GM21360 (cell line): ENCODE measurements at regions not wholly inside any gene's neighbourhood (a gene's known extent, or its start where the extent isn't known, plus 50 kb on each side); places are given as distances from the start of the nearest gene placed in this dataset.

Experiments used
- ATAC-seq: cut with Tn5 transposase; IDR thresholded peaks from one replicate; pipeline ENCODE4 v1.9.1; 2021; ENCODE audit warnings: mild to moderate bottlenecking, moderate library complexity; ENCODE audit not compliant: unreplicated experiment

DNA sequence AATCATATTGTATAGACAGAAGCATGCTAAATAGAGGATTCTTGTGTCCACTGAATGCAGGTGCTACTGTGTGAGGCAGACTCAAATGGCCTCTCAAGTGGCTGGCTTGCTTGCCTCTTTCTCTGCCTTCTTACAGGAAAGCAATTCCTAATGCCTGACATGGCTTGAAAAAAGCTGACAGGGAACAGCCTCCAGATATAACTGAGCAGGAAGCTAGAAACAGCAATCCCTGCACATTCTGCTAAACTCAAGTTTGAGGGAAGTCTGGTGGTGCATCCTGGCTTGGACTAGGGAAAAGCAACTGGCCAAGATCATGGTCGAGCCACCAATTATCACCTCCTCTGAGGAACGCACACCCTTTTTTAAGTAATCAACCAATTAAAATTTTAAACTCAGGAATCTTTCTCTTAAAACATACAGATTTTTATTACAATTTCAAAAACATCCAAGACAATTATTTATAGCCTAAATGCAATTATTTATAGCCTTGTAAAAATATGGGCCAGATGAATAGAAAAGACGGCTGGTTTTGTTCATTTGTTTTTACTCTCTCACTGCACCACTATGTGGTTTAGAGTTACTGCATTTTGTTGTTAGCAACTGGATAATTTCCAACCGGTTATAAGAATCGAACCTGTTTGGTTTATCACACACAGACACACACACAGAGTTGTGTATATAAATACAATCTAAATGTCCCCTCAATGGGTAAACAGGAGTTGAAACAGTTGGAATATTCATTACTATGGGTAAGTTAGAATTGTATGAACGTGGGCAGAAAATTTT lies 290.9 kb upstream of the ANKRD55 start:
- ATAC-seq, result no peak

GRCh38 chr5:56522960-56523359 lies 289.8 kb upstream of the ANKRD55 start:
- no peak for ATAC-seq

- ATAC-seq, result no peak
These were observed 289.0 kb upstream of the ANKRD55 start for GRCh38 chr5:56522169-56522568.

GRCh38 chr5:56520986-56521730 lies 288.0 kb upstream of the ANKRD55 start:
- no peak for ATAC-seq

DNA sequence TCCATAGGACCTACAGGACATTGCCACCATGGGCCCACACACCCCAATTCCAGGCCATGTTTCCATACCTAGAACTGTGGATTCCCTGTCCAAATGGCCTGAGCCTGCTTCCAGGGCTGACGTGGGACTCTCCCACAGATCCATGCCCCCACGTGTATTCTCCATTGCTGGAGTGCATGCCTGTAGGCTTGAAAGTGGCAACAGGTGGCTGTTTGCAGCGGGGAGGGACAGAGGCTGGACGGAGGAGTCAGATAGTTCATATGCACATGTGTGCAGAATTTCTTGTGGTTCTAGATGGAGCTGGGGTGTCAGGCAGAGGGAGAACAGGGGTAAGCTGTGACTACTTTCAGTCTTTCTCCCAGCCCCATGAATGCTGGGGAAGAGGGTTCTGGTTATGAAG lies 285.7 kb upstream of the ANKRD55 start:
- ATAC-seq, result no peak

DNA sequence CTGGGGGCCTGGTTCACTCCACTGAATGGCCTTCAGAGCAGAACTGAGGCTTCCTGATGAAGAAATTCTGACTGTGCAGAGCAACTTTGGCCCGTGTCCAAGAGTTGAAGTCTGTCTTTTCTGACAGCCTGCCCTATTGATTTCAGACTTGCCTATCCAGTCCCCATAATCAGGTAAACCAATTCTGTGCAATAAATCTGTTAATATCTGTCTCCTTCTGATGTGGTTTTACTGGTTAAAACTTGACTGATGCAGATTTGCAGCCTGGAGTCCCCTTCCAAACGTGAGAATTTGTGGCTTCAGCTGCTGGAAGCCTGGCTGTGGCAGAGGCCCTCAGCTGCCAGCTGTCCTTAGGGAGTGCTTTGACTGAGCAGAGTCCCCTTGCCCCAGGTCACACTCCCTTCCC lies 283.9 kb upstream of the ANKRD55 start:
- ATAC-seq, result no peak

DNA sequence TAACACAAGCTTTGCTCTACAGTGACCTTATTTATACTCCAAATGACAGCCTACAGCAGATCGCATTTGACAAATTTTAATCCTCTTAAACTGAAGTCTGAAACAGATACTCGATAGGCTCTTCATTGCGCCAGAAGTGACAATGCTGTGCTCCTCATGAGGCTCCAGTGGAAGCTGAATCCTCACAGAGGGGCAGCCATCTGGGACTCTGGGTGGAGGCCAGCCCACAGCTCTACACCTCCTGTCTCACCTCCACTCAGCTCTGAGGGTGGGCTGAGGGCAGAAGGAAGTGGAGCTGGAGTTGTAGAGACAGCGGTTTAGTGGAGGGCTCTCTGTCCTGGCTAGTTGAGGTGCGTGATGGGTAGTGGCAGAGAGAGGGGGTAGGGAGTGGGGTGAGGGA lies 283.3 kb upstream of the ANKRD55 start:
- no peak for ATAC-seq

DNA sequence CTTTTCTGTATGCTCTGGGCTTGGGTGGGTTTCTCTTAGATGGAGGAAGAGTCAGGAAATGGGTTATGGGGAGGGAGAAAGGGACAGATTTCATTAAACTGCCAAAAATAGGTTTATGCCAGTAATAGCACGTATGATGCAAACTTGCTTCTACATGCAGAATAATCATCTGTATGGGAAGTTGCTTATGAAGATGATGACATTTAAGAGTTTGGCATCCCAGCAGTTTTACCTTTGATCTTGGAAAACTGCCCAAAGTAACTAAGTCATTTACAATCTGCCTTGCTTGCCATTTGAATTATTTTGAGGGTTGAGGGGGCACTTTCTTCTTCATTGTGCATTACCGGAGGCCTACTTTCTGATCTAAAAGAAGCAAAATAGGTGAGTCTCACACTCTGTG lies 282.9 kb upstream of the ANKRD55 start:
- ATAC-seq, result no peak

GRCh38 chr5:56515011-56515410 lies 281.9 kb upstream of the ANKRD55 start:
- ATAC-seq, result no peak

DNA sequence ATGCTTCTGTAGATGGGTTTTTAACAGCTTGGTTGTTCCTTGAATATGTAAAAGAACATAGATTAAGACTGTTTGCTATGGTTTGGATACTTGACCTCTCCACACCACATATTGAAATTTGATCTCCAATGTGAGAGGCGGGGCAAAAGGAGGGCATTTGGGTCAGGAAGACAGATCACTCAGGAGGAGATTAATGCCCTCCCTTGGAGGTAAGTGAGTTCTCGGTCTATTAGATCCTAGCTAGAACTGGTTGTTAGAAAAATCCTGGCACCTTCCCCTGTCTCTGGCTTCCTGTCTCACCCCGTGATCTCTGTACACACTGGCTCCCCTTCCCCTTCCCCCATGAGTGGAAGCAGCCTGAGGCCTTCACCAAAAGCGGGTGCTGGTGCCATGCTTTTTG lies 281.1 kb upstream of the ANKRD55 start:
- ATAC-seq, result no peak

DNA sequence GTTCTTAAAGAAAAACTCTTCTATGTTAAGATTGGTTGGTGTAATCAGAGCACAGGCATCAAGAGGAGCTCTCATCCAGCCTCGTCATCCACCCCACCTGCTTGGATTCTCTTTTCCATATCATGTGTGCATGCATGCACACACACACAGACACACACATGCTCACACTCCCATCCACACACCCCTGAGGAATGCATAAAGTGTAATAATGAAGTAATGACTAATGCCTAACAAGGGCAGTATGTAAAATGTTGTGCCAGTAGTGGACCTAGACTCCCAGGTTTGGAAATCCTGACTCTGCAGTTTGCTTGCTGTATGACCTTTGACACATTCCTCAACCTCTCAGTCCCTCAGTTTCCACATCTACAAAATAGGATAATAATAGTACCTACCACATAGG lies 280.0 kb upstream of the ANKRD55 start:
- no peak for ATAC-seq

DNA sequence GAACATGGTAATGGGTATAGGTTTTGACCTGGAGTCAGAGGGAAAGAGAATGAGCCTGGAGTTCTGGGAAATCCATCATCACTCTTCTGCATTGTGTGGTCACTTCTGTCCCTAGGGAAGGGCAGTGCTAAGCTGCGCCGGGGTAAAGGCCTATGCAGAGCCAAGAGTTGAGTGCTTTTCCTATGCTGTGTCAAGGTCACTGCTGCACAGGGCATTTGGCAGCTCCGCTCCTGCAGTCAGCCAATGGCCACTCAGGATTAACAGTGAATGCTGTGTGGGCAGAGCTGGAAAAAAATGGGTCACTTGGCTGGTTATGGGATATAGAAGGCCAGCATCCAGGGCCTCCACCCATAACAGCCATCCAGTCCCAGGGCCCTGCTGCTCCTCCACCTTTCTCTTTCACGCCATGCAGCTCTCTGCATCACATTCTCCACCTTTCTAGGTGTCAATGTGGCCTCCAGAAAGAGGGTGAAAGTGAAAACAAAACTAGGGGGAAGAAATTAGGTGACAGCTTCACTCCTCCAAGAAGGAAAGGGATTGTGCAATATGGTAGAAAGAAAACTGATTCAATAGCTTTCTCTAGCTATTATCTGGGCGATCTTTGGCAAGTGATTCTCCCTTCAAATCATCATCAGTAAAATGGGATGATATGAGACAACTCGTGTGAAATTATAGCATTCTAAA lies 279.3 kb upstream of the ANKRD55 start:
- ATAC-seq, result no peak

DNA sequence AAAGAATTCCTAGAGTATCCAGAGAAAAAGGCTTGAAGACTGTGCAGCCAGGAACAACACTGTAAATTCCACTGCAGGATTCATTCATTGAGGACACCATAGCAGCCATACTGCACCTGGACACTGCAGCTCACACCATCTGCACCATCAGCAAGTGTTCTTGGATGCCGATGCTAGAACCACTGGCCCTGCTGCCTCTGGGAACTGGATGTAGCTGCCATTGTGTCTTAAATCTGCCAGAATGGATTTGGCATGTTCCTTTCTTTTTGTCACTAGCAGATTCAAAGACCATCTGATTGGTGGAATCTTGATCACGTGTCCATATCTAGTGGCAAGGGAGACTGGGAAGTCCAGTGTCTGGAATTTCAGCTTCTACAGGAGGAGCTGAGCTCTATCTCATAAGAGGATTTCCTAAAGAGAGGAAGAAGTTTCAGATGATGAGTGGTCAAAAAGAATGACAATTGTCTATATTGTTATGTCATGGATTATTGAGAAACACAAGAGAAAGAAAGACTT lies 278.3 kb upstream of the ANKRD55 start:
- no peak for ATAC-seq

DNA sequence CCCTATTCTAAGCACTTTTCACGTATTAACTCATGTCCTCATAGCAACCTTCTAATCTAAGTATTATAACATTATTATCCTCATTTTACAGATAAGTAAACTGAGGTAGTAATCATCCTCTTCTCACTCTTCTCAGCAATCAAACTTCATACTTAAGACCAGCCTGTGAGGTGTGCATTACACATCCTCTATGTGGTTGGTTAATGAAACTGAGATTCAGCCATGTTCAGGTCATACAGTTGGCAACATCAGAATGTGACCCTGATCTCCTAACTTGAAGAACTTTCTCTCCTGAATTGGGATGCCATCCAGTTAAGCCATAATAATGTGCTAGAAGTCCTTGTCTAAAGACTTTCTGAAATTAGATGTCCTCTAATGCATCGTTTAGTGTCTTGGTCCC lies 275.1 kb upstream of the ANKRD55 start:
- ATAC-seq, result no peak

- ATAC-seq, result no peak
These were observed 274.3 kb upstream of the ANKRD55 start for GRCh38 chr5:56507351-56507930.

DNA sequence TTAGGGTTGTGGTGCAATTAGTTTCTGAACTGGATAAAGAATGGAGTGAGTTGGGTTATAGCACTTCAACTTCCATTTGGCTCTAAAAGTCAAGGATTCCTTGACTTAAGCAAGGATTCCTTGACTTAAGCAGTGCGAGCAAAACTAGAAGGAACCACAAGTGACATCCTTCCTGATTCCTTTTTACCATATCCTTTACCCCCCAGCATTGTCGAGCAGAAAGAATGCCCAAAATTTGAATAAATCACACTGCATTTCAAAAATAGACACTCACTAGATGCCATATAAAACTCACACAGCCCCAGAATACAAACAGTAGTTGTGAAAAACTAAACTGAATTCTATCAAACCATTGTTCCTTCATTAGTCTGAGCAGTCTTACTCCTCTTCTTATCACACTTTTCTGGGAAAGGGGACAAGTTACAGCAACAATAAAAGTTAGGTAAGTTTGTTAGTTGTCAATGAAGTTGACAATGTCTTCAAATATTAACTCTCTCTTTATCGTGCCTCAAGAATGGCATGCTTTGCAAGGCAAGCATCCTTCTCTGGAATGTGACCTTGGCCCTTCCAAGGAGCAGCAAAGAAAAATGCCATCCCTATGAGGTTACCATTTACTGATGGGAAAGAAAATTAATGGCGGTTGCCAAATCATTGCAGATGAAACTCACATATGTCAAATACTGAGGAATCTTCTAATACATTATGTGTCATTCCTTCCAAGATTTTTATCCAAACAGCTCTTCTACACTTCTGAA lies 273.3 kb upstream of the ANKRD55 start:
- ATAC-seq, result no peak

- no peak for ATAC-seq
These were observed 270.8 kb upstream of the ANKRD55 start for GRCh38 chr5:56503929-56504328.

GRCh38 chr5:56501781-56502557 lies 268.8 kb upstream of the ANKRD55 start:
- ATAC-seq, result no peak

GRCh38 chr5:56499901-56500300 lies 266.8 kb upstream of the ANKRD55 start:
- no peak for ATAC-seq

DNA sequence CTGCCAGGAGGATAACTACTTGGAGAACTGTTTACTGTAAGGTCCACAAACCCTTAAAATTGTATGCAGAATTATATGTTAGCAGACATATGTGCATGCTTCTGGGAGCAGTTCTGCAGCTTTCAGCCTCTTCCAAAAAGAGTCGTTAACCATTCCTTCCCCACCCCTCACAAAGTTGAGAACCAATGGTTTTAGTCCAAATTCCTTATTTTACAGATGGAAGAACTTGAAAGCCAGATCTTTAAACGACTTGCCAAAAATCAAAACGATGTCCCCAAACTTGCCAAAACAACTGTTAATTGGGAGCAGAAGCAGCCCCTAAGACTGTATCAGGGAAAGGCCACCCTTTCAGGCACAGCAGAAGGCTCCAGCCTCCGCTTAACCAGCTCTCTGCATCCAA lies 266.4 kb upstream of the ANKRD55 start:
- no peak for ATAC-seq
